ENCODE measurements at regions not wholly inside any gene's neighbourhood (a gene's known extent, or its start where the extent isn't known, plus 50 kb on each side); places are given as distances from the start of the nearest gene placed in this dataset.

DNA sequence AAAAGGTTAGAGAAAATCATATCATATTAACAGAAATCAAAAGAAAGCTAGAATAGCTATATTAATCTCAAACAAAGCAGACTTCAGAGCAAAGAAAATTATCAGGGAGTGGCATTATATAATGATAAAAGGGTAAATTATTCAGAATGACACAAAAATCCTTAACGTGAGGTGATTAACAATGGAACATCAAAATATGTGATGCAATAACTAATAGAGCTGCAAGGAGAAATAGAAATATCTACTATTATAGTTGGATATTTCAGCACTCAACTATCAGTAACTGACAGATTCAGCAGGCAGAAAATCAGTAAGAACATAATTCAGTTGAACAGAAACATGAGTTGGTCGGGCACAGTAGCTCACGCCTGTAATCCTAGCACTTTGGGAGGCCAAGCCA lies 275.1 kb upstream of the FSIP2 start:
- no peak for TF ChIP-seq EZH2 (IDR thresholded peaks at IDR 0.05)
- TF ChIP-seq POLR2AphosphoS5 (IDR thresholded peaks at IDR 0.05; ENCODE audit: borderline replicate concordance, low read depth, low read length): no peak

All from SK-N-MC (cell line).